AML-193 (cell line): ENCODE measurements at regions not wholly inside any gene's neighbourhood (a gene's known extent, or its start where the extent isn't known, plus 50 kb on each side); places are given as distances from the start of the nearest gene placed in this dataset.

ENCODE experiments used
- DNase-seq, 2 experiments: peaks; one replicate each; lab custom pipeline; 2025; lab: John Stamatoyannopoulos, UW

GRCh38 chr13:21757763-21758162, 86.9 kb downstream of the FGF9 start:
- no peak for DNase-seq

GRCh38 chr13:21758441-21758840, 87.6 kb downstream of the FGF9 start:
- no peak for DNase-seq

GRCh38 chr13:21759463-21759862, 88.6 kb downstream of the FGF9 start:
- DNase-seq: no peak

- no peak for DNase-seq
Observed at GRCh38 chr13:21759911-21760310, 89.0 kb downstream of the FGF9 start.

GRCh38 chr13:21761770-21762169, 90.9 kb downstream of the FGF9 start:
- no peak for DNase-seq

- DNase-seq: no peak
Observed at GRCh38 chr13:21762512-21762911, 91.6 kb downstream of the FGF9 start.

GRCh38 chr13:21767032-21767431, 96.2 kb downstream of the FGF9 start:
- DNase-seq: no peak

GRCh38 chr13:21771075-21771474, 100.2 kb downstream of the FGF9 start:
- DNase-seq: no peak

- DNase-seq: no peak
Observed at GRCh38 chr13:21777166-21777565, 106.3 kb downstream of the FGF9 start.

GRCh38 chr13:21777813-21778212, 106.9 kb downstream of the FGF9 start:
- DNase-seq: no peak

- DNase-seq: no peak
Observed at GRCh38 chr13:21782736-21783135, 111.9 kb downstream of the FGF9 start.

GRCh38 chr13:21785990-21786389, 115.1 kb downstream of the FGF9 start:
- DNase-seq: no peak

GRCh38 chr13:21796066-21796465, 125.2 kb downstream of the FGF9 start:
- DNase-seq: no peak

- DNase-seq: no peak
Observed at GRCh38 chr13:21796775-21797514, 126.1 kb downstream of the FGF9 start.

- no peak for DNase-seq
Observed at GRCh38 chr13:21797736-21798135, 126.9 kb downstream of the FGF9 start.

- DNase-seq: no peak
Observed at GRCh38 chr13:21798181-21798580, 127.3 kb downstream of the FGF9 start.

- DNase-seq: no peak
Observed at GRCh38 chr13:21799671-21800070, 128.8 kb downstream of the FGF9 start.

- DNase-seq: no peak
Observed at GRCh38 chr13:21800837-21801616, 130.2 kb downstream of the FGF9 start.

GRCh38 chr13:21805733-21806132, 134.9 kb downstream of the FGF9 start:
- no peak for DNase-seq

- DNase-seq: no peak
Observed at GRCh38 chr13:21812192-21812626, 141.3 kb downstream of the FGF9 start.

- no peak for DNase-seq
Observed at GRCh38 chr13:21813110-21813509, 142.2 kb downstream of the FGF9 start.

- DNase-seq: no peak
Observed at GRCh38 chr13:21813844-21814243, 143.0 kb downstream of the FGF9 start.

GRCh38 chr13:21814604-21815003, 143.7 kb downstream of the FGF9 start:
- DNase-seq: no peak
